CD14-positive monocyte (primary cell): ENCODE measurements at regions not wholly inside any gene's neighbourhood (a gene's known extent, or its start where the extent isn't known, plus 50 kb on each side); places are given as distances from the start of the nearest gene placed in this dataset.

Experiments used
- DNase-seq, 3 donors: peaks; one replicate each; pipeline ENCODE4 v3.0.0-alpha.2; 2011 to 2022
- H2AFZ ChIP-seq: 2 replicates; pipeline ENCODE4 v1.6.0; 2012; ENCODE audit warnings: mild to moderate bottlenecking, low read depth, low read length, inconsistent platforms; ENCODE audit not compliant: insufficient read depth, poor library complexity, severe bottlenecking
- H3K27ac ChIP-seq, 2 donors: 1 replicate in 1 of 2; 2 replicates in 1 of 2; pipeline ENCODE4 v1.5.1; 2012 to 2013; ENCODE audit warnings: low read length in 2 of 2, control low read depth in 1 of 2, inconsistent platforms in 1 of 2, low read depth in 1 of 2, mild to moderate bottlenecking in 1 of 2
- H3K27me3 ChIP-seq, 2 donors: one replicate each; pipeline versions ENCODE4 v1.6.0 to v1.6.1; 2011 to 2013; ENCODE audit warnings: low read length in 2 of 2; ENCODE audit not compliant: control insufficient read depth in 2 of 2, insufficient read depth in 2 of 2
- H3K36me3 ChIP-seq, 2 donors: replicated peaks in 1 of 2; 1 replicate in 1 of 2; 2 replicates in 1 of 2; pipeline versions ENCODE4 v1.5.1 to v1.6.1; 2012 to 2013; ENCODE audit warnings: low read length in 2 of 2, control low read depth in 1 of 2, inconsistent platforms in 1 of 2, mild to moderate bottlenecking in 1 of 2; ENCODE audit not compliant: insufficient read depth in 2 of 2, control insufficient read depth in 1 of 2
- H3K4me1 ChIP-seq, 2 donors: 1 replicate in 1 of 2; 2 replicates in 1 of 2; pipeline versions ENCODE4 v1.5.1 to v1.6.1; 2012 to 2013; ENCODE audit warnings: low read length in 2 of 2, control low read depth in 1 of 2, inconsistent platforms in 1 of 2, mild to moderate bottlenecking in 1 of 2, moderate library complexity in 1 of 2; ENCODE audit not compliant: insufficient read depth in 2 of 2, control insufficient read depth in 1 of 2
- H3K4me2 ChIP-seq: replicated peaks from 2 replicates; pipeline ENCODE3; 2012; ENCODE audit warnings: low read length, moderate library complexity, mild to moderate bottlenecking; ENCODE audit not compliant: poor library complexity, severe bottlenecking; ENCODE audit errors: extremely low read depth
- H3K4me3 ChIP-seq, 3 experiments: fragments of 200-600 bp in 1 of 3; sonication (generic) in 1 of 3; replicated peaks in 1 of 3; 1 replicate in 2 of 3; 2 replicates in 1 of 3; pipeline ENCODE4 v1.5.1; 2011 to 2013; ENCODE audit warnings: low read length in 3 of 3, mild to moderate bottlenecking in 3 of 3, control low read depth in 2 of 3, low read depth in 2 of 3, inconsistent platforms in 1 of 3, moderate library complexity in 1 of 3
- H3K79me2 ChIP-seq: 2 replicates; pipeline ENCODE4 v1.6.0; 2012; ENCODE audit warnings: mild to moderate bottlenecking, control low read depth, inconsistent platforms, low read length, moderate library complexity; ENCODE audit not compliant: insufficient read depth
- H3K9ac ChIP-seq: 2 replicates; pipeline ENCODE4 v1.6.0; 2017; ENCODE audit warnings: low read length, mild to moderate bottlenecking; ENCODE audit not compliant: insufficient read depth, poor library complexity, severe bottlenecking
- H3K9me3 ChIP-seq, 2 donors: replicated peaks in 1 of 2; 1 replicate in 1 of 2; 2 replicates in 1 of 2; pipeline versions ENCODE4 v1.5.1 to v1.6.1; 2012 to 2013; ENCODE audit warnings: low read length in 2 of 2, control low read depth in 1 of 2; ENCODE audit not compliant: control insufficient read depth in 1 of 2, insufficient read depth in 1 of 2
- H4K20me1 ChIP-seq: 2 replicates; pipeline ENCODE4 v1.6.0; 2012; ENCODE audit warnings: mild to moderate bottlenecking, low read length, control low read depth, moderate library complexity; ENCODE audit not compliant: insufficient read depth
- H3K27ac Mint-ChIP-seq, 7 donors: one replicate each; pipeline ENCODE4 v1.8.0; 2020; ENCODE audit warnings: mild to moderate bottlenecking in 7 of 7, mixed read lengths in 7 of 7, moderate library complexity in 6 of 7, inconsistent platforms in 2 of 7
- H3K27me3 Mint-ChIP-seq, 3 donors: one replicate each; pipeline ENCODE4 v1.8.0; 2021 to 2022; ENCODE audit warnings: low read depth in 3 of 3, mild to moderate bottlenecking in 3 of 3, mixed read lengths in 3 of 3, moderate library complexity in 3 of 3, inconsistent platforms in 1 of 3
- H3K36me3 Mint-ChIP-seq, 2 donors: one replicate each; pipeline ENCODE4 v1.8.0; 2020; ENCODE audit warnings: mixed read lengths in 2 of 2, inconsistent platforms in 1 of 2, mild to moderate bottlenecking in 1 of 2
- H3K4me1 Mint-ChIP-seq: one replicate; pipeline ENCODE4 v1.8.0; 2020; ENCODE audit warnings: mild to moderate bottlenecking, mixed read lengths
- H3K4me3 Mint-ChIP-seq, 2 donors: one replicate each; pipeline ENCODE4 v1.8.0; 2020; ENCODE audit warnings: mild to moderate bottlenecking in 2 of 2, mixed read lengths in 2 of 2, moderate library complexity in 1 of 2
- H3K9me3 Mint-ChIP-seq, 7 donors: one replicate each; pipeline ENCODE4 v1.8.0; 2020 to 2022; ENCODE audit warnings: mixed read lengths in 7 of 7, mild to moderate bottlenecking in 6 of 7, moderate library complexity in 6 of 7, inconsistent platforms in 2 of 7
- CTCF ChIP-seq: fragments of 200-600 bp; IDR thresholded peaks from one replicate; pipeline ENCODE4 v1.8.0; 2022; ENCODE audit warnings: antibody characterized with exemption, mild to moderate bottlenecking
- WGBS: methylation state at CpG from one replicate; pipeline ENCODE4 v1.1.5; 2013; ENCODE audit warnings: missing lambda C conversion rate; ENCODE audit not compliant: insufficient coverage; 5-methylcytosine and 5-hydroxymethylcytosine counted together
- intact Hi-C, 2 donors: fragments of 100-400 bp; cut with micrococcal nuclease; formaldehyde crosslinking; loops; one replicate each; pipeline versions ENCODE4 v1.15.0 to v1.15.1; 2023

- Mint-ChIP-seq H3K36me3 (no peaks in the 10 kb centered on the region), H3K9me3 (no peaks in the 10 kb centered on the region), H3K27ac (no peak overlapping the region), H3K4me3 (no peak overlapping the region), H3K4me1 (no peaks in the 10 kb centered on the region), H3K27me3 (no peaks in the 10 kb centered on the region)
- no peak for TF ChIP-seq CTCF
- Histone ChIP-seq H3K27ac (no peak overlapping the region), H3K4me3 (no peak overlapping the region), H3K79me2 (no peaks in the 10 kb centered on the region), H3K4me1 (no peaks in the 10 kb centered on the region), H3K4me2 (no peak overlapping the region), H4K20me1 (no peaks in the 10 kb centered on the region), H3K9me3 (no peaks in the 10 kb centered on the region), H3K36me3 (no peaks in the 10 kb centered on the region), H2AFZ (no peak overlapping the region), H3K9ac (no peak overlapping the region), H3K27me3 (no peaks in the 10 kb centered on the region)
- no peak for DNase-seq
- intact Hi-C loops, result no loop called here
- no CpG with 5 or more reads among the region's 4 CpGs for WGBS
These were observed 337.5 kb upstream of the KCND2 start for GRCh38 chr7:119935418-119936025.

GRCh38 chr7:119936836-119937235 lies 336.1 kb upstream of the KCND2 start:
- H3K9me3 Mint-ChIP-seq, result no peaks in the 10 kb centered on the region
- Histone ChIP-seq H2AFZ (no peak overlapping the region), H3K36me3 (no peaks in the 10 kb centered on the region), H3K4me3 (no peak overlapping the region), H3K27me3 (no peaks in the 10 kb centered on the region), H3K4me2 (no peak overlapping the region), H3K79me2 (no peaks in the 10 kb centered on the region), H3K9me3 (no peaks in the 10 kb centered on the region), H3K27ac (no peak overlapping the region), H3K4me1 (no peaks in the 10 kb centered on the region), H3K9ac (no peak overlapping the region), H4K20me1 (no peaks in the 10 kb centered on the region)
- H3K4me3 Mint-ChIP-seq, result no peak overlapping the region
- H3K27ac Mint-ChIP-seq, result no peak overlapping the region
- WGBS, result no CpG with 5 or more reads among the region's 2 CpGs
- H3K36me3 Mint-ChIP-seq, result no peaks in the 10 kb centered on the region
- H3K27me3 Mint-ChIP-seq, result no peaks in the 10 kb centered on the region
- no peak for DNase-seq
- intact Hi-C loops, result no loop called here
- TF ChIP-seq CTCF, result no peak
- H3K4me1 Mint-ChIP-seq, result no peaks in the 10 kb centered on the region
